SW480 (cell line): ENCODE measurements at regions not wholly inside any gene's neighbourhood (a gene's known extent, or its start where the extent isn't known, plus 50 kb on each side); places are given as distances from the start of the nearest gene placed in this dataset.
"Not testable (repeated sequence)": the region's sequence is repeated elsewhere in the genome, so short reads cannot be mapped to it uniquely, and the experiment has no call there.

Experiments used
- DNase-seq: peaks from one replicate; pipeline ENCODE4 v3.0.0-alpha.2; 2016; ENCODE audit warnings: low spot score

DNA sequence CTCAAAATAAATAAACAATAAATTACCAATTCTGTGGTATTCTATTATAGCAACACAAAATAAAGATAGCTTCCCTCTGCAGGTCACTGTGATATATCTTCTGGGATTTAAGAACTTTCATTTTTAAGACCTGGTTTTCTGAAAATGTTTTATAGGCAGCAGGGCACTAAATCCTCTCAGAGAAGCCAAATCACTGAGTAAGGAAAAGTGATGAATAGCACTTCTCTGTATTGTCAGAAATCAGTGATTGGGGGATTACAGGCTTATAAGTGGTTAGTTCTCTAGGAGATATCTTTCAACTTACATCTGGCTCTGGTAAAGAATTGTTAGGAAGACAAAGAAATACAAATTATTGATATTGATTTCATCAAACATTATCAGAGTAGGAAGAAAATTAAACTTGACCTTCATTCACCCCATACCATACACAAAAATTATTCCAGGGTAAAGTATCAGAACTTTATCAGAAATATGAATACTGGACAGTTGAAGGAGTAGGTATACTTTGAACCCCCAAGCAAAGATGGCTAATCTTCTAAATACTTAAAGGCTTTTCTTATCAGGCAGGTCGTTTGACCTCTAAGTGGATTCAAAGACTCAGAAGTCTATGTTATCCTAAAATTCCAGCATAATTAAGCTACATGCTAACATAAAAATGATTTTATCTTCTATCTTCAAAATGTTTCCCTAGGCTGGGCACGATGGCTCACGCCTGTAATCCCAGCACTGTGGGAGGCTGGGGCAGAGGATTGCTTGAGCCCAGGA, 81.6 kb upstream of the USP9X start:
- no peak for DNase-seq

DNA sequence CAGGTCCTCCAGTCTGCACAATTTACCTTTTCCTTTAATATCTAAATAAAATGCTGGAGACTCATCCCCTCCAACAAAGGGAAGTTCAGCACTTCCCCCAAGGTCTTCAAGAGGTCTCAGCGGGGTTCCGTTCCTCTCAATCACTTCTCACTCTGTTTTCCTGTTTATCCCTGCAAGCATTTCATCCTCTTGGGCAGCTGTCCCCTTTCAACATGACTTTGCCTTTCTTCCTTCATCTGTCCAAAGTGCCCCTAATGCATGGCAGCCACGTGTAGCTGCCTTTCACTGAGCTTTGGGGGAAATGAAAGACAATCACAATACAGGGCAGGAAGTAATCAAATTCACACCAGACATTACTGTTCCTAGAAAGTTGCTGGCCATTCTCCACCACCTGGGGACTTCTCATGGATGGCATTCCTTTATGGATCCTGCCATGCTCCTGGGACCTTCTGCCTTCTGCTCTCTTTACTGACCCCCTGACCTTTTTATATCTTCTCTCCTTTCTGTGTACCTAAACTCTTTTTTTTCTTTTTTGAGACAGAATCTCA, 79.7 kb upstream of the USP9X start:
- no peak for DNase-seq

DNA sequence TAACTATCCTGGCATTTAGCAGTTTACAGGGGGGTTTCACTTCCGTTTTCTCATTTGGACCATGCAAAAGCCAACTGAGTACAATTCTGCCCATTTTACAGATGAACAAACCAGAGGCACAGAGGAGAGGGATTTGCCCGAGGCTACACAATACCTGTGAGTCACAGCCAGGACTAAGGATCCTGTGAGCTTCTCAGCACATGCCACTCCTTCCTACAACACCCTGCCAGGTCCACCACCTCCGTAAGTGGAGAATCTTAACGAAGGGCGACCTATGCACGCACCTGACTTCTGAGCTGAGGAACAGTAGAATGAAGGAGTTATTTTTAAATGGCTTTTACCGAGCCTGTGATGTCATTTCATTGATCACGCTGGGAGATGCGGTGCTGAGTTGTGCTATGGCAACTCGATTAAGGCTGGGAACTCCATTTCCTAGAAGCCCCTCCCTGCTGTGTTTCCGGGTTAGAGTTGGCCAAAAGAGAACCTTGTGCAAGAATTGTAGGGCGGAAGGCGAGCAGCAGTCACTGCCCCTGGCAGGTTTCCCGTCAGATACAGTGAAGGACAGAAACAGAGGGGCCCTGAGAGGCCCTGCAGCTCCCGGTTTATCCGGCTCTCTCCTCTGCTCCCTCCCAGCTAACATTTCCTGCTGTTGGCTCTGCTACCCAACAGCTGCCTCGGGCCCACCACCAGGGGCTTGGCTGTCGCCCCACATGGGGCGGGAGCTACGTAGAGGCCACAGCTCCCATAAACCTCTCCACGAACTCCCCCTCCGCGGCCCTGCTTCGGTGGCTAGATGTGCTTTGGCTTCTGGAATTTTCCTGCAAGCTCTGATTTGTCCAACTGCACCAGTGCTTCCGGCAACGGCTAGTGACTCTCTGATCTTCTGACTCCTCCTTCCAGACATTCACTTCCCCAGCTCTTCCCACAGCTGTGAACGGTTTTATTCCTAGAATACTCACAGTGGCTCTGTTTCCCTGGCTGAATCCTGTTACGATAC, 75.1 kb upstream of the USP9X start:
- DNase-seq = peak; percentile 61

DNA sequence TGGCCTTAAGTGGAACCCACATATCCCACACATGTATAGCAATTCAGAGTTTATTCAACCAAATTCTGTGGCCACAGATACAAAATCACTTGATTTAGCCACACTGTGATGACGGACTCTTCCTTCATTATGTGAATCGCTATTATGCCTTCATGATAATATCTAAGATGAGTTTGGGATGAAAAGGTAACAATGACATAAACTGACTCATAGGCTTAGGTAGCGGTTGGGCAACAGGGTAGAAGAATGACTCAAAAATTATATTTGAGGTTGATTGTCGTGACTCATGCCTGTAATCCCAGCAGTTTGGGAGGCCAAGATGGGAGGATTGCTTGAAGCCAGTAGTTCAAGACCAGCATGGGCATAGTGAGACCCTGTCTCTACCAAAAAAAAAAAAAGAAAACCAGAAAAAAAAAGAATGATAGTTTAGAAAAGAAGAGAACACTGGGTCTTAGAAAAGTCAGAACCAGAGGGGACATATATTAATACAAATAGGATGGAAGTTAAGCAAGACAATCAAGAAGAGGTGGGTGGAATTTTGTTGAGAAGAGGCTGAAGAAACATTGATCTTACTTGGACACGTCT, 70.4 kb upstream of the USP9X start:
- peak; percentile 52 for DNase-seq

DNA sequence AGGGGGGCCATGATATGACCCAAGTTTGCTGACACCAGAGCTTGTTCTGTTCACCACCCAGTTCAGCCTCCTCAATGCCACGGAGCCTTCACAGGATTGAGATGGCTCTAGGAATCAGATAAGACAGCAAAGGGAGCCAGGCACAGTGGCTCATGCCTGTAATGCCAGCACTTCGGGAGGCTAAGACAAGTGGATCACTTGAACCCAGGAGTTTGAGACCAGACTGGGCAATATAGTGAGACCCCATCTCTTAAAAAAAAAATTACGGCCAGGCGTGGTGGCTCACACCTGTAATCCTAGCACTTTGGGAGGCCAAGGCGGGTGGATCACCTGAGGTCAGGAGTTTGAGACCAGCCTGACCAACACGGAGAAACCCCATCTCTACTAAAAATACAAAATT, 67.5 kb upstream of the USP9X start:
- DNase-seq = not testable (repeated sequence)

DNA sequence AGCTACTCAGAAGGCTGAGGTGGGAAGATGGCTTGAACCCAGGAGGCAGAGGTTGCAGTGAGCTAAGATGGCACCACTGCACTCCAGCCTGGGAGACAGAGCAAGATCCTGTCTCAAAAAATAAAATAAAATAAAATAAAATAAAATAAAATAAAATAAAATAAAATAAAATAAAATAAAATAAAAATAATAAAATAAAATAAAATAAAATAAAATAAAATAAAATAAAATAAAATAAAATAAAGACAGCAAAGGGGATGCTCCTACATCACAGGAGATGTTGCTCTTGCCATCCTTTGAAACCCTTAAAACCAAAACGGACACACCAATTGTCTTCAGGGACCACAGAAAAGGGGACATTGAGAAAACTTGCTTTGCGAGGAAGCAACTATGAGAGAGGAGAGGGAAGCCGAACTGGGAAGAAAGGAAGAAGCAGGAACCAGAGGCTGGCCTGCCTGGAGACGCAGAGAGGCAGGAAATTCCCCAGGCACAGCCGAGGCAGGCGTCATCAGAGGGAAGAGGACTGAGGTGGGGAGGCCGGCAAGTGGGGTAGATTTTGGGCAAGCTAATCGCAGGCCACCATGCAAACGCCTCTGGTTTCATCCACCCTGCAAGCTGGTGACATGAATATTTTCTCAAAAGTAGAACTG, 66.7 kb upstream of the USP9X start:
- not testable (repeated sequence) for DNase-seq

DNA sequence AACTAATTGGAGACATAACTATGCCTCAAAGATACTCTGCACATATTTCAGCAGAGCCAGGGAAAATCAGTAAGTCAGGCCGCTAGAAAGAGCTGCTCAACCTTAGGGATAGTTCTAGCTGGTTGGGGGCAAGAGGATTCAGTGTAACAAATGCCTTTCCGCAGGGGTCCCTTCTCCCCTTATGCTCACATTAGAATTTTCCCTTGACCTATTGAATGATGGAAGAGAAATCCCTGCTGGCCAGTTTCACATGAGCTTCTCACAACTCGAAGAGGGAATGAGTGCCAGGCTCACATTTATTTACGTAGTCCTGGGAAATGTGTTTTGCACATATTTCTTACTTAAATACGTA, 66.2 kb upstream of the USP9X start:
- DNase-seq = no peak

DNA sequence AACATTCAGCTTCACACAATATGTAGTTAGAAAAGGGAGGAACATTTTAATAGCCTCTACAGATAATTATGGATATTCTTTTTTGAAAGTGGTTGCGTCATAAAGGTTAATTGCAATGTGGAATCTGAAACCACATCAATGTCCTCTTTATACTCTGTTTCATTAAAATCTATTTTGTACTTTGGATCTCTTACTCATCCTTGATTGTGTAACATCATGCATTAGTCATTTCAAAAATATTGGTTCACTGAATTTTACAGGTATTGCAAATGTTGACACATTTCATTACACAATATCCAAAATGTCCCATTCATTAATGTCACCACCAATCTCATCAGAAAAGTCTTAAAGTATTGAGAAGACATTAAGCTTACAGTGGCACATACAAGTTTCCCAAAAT, 62.7 kb upstream of the USP9X start:
- peak; percentile 93 for DNase-seq

DNA sequence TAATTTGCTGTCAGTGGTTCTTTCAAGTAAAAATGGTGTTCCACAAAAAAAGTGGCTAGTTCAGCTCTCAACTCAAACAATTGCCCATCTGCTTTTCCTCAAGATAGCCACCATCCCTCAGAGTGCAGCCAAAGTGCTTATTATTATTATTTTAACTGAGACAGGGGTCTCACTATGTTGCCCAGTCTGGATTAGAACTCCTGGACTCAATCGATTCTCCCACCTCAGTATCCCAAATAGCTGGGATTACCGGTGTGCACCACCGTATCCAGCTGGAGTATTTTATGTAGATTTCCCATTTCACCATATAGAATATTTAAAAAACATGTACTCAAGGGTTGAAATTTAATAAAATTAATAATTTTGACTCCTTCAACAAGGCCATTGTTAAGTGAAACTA, 62.1 kb upstream of the USP9X start:
- no peak for DNase-seq

DNA sequence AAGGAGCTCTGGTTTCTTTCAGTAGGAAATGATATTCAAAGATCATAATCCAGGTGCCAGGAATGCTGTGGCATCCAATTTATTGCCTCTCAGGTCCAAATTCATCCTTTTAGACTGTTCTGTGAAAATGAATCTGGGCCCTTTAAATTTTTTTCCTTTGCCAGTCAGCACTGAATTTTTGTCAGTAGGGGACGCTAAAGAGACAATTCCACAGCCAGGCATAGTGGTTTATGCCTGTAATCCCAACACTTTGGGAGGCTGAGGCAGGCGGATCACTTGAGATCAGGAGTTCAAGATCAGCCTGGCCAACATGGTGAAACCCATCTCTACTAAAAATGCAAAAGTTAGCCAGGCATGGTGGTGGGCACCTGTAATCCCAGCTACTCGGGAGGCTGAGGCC, 60.9 kb upstream of the USP9X start:
- DNase-seq = not testable (repeated sequence)

DNA sequence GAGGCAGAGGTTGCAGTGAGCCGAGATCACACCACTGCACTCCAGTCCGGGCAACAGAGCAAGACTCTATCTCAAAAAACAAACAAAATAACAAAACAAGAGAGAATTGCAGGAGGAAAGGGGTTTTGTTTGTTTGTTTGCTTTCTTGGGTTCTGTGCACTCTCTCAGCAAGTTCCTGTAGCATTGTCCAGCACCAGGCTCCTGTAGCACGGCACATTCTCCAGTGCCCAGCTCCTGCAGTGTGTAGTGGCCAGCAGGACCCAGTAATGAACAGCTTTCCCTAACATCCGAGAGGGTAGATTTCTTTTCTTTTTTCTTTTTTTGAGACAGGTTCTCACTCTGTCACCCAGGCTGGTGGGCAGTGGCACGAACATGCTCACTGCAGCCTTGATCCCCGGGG, 60.5 kb upstream of the USP9X start:
- no peak for DNase-seq

DNA sequence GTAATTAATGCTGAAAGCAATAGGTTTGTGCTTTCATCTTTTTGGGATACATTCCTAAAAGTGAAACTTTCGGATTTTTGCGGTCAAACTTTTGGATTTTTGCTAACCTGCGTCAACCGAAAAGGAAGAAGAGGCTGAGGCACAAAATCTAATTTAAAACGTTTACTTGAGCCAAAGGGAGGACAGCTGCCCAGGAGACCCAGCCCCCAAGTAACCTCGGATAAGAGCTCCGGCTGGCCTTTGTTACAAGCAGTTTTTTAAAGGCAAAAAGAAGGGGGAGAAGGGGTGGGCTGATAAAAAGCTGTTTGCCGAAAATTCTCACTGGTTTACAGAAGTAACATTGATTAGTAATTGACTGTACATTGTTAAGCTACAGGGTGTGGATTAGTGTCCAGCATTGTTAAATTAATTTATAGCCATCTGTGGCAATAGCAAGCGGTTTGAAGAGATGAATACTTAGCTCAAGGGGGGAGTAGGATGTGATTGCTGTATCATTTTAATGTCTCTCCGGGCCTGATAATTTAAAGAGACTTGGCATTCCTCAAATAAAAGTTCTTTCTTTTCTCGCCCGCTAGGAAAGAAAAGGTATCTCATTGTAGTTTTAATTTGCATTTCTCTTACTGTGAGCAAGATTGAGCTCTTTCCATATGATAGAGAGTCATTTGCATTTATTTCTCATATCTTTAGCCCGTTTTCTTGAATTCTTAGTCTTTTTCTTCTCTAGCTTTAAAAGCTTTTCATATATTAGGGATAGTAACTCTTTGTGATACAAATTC, 59.1 kb upstream of the USP9X start:
- DNase-seq = no peak

DNA sequence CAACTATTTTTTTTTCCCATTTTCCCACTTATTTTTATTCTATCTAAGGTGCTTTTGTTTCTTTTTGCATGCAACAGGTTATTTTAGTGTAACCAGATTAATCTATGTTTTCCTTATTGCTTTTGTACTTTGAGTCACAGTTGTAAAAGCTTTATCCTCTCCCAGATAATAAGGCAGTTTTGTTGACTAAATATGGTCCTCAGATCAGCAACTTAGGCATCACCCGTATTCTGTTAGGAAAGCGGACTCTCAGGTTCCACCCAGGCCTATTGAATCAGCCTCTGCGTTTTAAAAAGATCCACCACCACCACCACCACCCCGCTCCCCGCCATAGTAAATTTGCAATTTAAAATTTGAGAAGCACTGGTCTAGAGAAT, 58.6 kb upstream of the USP9X start:
- DNase-seq = no peak

DNA sequence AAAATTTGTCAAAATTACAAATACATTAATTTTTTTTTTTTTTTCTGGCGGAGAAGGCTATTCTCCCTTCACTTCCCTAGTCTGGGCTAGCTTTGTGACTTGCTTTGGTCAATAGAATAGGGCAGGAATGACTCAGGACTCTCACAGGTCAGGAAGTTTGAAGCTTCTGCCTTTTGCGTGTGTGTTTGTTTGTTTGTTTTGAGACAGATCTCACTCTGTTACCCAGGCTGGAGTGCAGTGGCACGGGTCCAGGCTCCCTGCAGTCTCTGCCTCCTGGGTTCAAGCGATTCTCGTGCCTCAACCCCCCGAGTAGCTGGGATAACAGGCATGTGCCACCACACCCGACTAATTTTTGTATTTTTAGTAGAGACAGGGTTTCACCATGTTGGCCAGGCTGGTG, 55.9 kb upstream of the USP9X start:
- DNase-seq = no peak

DNA sequence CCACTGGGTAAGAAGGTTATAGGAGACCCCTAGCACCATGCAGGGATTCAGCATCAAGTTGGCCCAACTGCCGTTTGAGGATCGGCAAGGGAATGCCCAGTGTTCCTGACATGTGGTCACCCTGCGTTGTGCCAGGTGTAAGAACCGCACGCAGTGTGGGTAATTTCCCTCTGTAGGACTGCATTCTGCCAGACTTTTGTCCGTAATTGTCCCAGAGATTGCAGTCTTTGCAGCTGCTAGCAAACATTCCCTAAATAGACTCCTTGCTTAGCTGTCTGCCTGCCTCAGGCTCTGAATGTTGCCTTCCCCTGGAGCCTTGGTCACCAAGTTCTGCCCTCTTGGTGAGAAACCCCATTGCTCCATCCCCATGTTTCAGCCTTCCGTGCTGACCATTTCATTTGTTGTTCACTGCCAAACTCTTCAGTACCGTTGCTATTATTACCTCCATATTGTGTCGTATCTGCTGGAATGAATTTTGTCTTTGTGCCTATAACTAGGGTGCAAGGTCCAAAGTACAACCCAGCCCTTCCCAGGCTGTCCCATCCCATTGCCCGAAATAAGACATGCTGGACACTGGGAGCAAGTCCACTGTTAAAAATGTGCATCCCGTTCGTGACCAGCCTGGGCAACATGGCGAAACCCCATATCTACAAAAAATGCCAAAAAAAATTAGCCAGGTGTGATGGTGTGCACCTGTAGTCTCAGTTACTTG, 53.8 kb upstream of the USP9X start:
- no peak for DNase-seq

DNA sequence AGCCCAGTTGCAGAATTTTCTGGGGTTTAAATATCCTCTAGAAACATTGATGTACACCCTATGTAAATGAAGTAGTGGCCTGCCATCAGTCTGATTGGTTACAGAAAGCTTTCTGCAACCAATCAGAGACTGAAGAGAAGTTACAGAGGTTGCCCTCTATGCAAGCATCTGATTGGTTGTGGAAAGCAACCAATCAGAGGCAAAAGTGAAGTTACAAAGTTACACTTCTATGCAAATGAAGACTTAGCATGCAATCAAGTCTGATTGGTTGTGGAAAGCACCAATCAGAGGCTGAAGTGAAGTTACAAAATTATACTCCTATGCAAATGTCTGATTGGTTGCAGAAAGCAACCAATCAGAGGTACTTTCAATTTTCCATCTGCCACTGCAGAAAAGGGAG, 51.9 kb upstream of the USP9X start:
- DNase-seq = no peak

DNA sequence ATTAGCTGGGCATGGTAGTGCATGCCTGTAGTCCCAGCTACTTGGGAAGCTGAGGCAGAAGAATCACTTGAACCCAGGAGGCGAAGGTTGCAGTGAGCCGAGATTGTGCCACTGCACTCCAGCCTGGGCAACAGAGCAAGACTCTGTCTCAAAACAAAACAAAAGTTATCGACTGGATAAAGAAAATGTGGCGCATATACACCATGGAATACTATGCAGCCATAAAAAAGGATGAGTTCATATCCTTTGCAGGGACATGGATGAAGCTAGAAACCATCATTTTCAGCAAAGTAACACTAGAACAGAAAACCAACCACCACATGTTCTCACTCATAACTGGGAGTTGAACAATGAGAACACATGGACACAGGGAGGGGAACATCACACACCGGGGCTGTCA, 50.3 kb upstream of the USP9X start:
- DNase-seq = not testable (repeated sequence)
